AG04449 (cell line): ENCODE measurements at regions not wholly inside any gene's neighbourhood (a gene's known extent, or its start where the extent isn't known, plus 50 kb on each side); places are given as distances from the start of the nearest gene placed in this dataset.

Experiments used
- CTCF ChIA-PET: fragments of 350-600 bp; formaldehyde crosslinking; extraction: SDS; loops from one replicate; lab custom pipeline; 2021; ENCODE audit warnings: antibody characterized with exemption; lab: Yijun Ruan, JAX
- POLR2A ChIA-PET: fragments of 400-600, 350-600 bp; formaldehyde crosslinking; extraction: SDS; loops from one replicate; lab custom pipeline; 2020; ENCODE audit warnings: antibody characterized with exemption, inconsistent platforms; lab: Yijun Ruan, JAX
- DNase-seq: peaks from one replicate; pipeline ENCODE4 v3.0.0-alpha.2; 2010; ENCODE audit warnings: low read depth, low spot score
- H3K4me3 ChIP-seq: 2 replicates; pipeline ENCODE4 v1.5.1; 2011; ENCODE audit warnings: low read depth, mild to moderate bottlenecking, control low read depth, low read length
- TF ChIP-seq, protein P1 (sequence below): IDR thresholded peaks from one replicate; pipeline ENCODE4 v1.5.1; 2011; ENCODE audit warnings: mild to moderate bottlenecking, moderate library complexity, low read length, control low read depth, inconsistent platforms; ENCODE audit not compliant: insufficient read depth; ENCODE audit errors: missing control alignments

DNA sequence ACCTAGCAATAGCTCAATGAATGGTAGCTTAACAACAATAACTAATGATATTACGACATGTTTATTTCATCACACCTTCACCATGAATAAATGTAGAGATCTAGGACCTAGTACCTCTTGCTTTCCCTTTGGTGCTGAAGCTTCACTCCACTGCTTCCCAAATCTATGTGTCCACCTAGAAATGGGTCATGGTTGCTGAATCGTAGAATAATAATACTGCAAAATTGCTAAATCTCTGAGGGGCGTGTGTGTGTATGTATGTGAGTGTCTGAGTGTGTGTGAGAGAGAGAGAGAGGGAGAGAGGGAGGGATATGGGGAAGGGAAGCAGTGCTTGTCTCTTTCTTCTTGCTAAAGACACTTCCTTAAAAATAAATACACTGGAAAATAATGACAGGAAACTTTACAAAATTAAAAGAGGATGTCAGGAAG is 109.3 kb upstream of the BMP2K start:
- TF ChIP-seq, protein P1, sequence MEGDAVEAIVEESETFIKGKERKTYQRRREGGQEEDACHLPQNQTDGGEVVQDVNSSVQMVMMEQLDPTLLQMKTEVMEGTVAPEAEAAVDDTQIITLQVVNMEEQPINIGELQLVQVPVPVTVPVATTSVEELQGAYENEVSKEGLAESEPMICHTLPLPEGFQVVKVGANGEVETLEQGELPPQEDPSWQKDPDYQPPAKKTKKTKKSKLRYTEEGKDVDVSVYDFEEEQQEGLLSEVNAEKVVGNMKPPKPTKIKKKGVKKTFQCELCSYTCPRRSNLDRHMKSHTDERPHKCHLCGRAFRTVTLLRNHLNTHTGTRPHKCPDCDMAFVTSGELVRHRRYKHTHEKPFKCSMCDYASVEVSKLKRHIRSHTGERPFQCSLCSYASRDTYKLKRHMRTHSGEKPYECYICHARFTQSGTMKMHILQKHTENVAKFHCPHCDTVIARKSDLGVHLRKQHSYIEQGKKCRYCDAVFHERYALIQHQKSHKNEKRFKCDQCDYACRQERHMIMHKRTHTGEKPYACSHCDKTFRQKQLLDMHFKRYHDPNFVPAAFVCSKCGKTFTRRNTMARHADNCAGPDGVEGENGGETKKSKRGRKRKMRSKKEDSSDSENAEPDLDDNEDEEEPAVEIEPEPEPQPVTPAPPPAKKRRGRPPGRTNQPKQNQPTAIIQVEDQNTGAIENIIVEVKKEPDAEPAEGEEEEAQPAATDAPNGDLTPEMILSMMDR, result no peak
- DNase-seq, result no peak
- ChIA-PET POLR2A (no interaction called here), CTCF (interaction anchor here (1.1 kb wide), 1 partner anchor 17 kb away, joined by 3 read pairs; no protein-coding TSS in a partner anchor)
- no peak overlapping the region for H3K4me3 ChIP-seq

DNA sequence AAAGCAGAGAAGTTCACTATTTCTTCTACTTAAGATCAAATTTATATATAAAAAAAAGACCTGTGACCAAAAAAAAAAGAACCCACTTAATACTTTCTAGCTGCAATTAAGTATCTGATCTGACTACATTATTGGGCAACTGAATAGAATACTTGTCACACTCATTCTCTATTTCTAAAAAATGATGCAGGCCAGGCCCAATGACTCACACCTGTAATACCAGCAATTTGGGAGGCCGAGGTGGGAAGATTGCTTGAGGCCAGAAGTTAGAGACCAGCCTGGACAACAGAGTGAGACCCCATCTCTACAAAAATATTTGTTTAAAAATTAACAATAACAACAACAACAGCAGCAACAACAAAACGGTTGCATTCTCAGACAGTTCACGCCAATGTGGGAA is 108.8 kb upstream of the BMP2K start:
- DNase-seq, result no peak
- H3K4me3 ChIP-seq, result no peak overlapping the region
- TF ChIP-seq, protein P1, result no peak
- ChIA-PET CTCF (interaction anchor here (1.1 kb wide), 1 partner anchor 17 kb away, joined by 3 read pairs; no protein-coding TSS in a partner anchor), POLR2A (no interaction called here)

DNA sequence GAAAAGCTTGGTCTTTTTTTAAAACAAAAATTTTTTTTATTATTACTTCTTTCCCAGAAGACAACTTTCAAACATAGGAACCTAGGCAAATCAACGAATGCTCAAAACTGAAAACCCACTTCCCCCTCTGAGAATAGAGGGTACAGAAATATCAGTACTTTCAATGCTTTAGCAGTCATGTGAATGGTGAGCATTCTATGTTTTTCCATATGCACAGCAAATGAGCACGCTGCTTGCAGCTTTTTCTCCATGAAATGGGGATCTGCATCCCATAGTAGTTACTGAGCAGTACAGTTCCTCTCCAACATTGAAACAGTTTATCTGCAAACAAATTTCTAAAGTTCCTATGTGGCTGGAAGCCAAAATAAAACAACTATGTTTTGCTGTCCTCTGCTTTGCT is 108.4 kb upstream of the BMP2K start:
- no peak overlapping the region for H3K4me3 ChIP-seq
- POLR2A ChIA-PET, result no interaction called here
- no peak for DNase-seq
- TF ChIP-seq, protein P1, result no peak
- CTCF ChIA-PET, result no interaction called here

DNA sequence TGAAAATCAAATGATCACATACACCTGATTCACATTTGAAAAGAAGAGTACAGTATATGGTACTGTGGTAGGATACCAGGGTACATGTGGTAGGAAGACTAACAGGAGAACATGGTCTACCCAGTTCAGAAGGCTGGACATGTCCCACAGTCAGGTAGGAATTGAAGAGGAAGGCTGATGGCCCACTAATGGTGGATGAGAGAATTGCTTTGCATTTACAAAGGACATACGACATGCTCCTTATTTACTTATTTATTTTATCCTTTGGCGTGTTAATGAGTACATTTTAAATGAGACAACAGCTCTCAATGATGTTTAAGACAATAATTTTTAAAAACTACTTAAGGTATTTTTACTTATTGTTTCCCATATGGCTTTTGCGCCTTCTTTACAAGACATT is 106.7 kb upstream of the BMP2K start:
- no peak overlapping the region for H3K4me3 ChIP-seq
- ChIA-PET POLR2A (no interaction called here), CTCF (interaction anchor here (0.7 to 2.7 kb wide), 3 partner anchors 8 to 17 kb away, joined by 3 to 9 read pairs (median 3); no protein-coding TSS in a partner anchor)
- TF ChIP-seq, protein P1, result no peak
- DNase-seq, result no peak

DNA sequence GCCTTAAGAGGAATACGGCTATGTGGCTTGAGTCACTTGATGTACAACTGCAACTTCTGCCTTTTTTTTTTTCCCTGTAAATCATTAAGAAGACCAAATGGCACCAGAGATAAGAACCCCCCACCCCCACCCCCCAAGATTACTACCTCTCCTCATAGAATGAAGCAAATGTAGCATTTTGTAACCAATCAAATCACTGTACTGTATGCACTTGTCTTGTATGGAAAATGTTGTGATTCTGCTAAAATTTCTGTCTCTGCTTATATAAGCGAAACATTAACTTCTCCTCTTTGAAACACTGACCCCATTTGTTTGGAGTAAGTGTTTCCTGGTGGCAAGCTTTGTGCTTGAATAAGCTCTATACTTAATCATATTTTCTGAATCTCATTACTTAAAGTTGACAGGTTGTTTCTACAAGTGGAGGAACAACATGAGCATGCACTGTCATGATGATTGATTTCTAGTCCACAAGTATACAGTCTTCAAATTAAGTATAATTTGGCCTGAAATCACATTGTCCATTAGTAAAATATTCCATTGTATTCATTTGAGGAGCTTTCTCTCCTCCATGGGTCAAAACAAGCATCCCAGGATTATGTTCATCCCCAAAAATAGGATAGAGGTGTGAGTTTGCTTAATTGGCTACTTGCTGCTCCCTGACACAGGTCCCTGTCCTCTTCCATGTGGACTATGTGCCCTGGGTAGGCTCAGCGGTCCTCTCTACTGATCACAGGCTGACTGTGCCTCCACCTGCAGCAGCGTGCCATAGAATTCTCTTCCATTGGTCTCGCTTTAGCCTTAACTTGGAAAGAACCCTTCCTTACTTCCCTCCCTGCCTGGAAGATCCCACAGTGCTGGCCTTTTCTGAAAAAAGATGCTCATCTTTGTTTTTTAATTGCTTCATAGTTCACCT is 104.0 kb upstream of the BMP2K start:
- ChIA-PET POLR2A (no interaction called here), CTCF (no interaction called here)
- DNase-seq, result no peak
- no peak overlapping the region for H3K4me3 ChIP-seq
- TF ChIP-seq, protein P1, result no peak

DNA sequence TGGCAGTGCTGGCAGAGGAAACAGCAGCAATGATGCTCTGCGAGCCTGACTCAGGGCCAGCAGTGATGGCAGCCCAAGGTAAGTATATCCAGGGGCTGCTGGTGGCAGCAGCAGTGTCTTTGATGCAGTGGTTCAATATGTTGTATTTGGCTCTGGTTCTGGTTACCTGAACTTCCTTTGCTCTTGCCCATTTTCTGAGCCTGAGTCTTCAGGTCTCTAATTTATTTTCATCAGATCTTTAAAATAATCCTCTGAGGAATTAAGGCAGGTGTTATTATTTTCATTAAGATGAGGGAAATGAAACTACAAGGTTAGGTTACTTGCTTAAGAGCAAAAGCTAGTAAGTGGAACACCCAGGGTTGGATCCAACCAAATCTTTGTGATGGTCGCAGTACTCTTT is 102.8 kb upstream of the BMP2K start:
- TF ChIP-seq, protein P1, result no peak
- ChIA-PET CTCF (no interaction called here), POLR2A (no interaction called here)
- DNase-seq, result no peak
- H3K4me3 ChIP-seq, result no peak overlapping the region
